ENCODE measurements at regions not wholly inside any gene's neighbourhood (a gene's known extent, or its start where the extent isn't known, plus 50 kb on each side); places are given as distances from the start of the nearest gene placed in this dataset.

DNA sequence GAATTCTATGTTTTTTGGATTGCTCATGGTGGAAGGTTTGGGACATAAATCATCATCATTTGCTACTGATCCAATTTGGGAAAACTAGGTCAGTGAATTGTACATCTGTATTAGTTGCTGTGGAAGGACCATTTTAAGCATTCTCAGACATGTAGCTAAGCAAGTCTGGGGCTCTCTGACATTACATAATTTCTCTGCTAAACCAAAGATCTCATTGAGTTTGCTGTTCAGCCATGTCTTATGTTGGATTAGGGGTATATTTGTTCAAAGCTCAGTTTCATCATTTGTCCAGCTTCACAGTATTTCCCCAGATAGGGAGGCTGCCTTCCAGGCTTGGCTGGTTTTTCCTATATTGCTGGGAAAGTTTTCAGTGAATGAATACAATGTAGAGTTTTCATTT lies 399.7 kb downstream of the MTX2 start:
- H3K9me3 ChIP-seq (ENCODE audit: low read depth, low read length), result no peaks in the 10 kb centered on the region
- no peak overlapping the region for H3K4me2 ChIP-seq (ENCODE audit: insufficient read depth, low read length)
- H3K36me3 ChIP-seq (ENCODE audit: insufficient read depth, low read length), result no peaks in the 10 kb centered on the region
- no peak overlapping the region for H2AFZ ChIP-seq (ENCODE audit: low read length)
- no peak overlapping the region for H3K27ac ChIP-seq (ENCODE audit: low read depth, low read length)
- no peak for TF ChIP-seq CTCF (IDR thresholded peaks at IDR 0.05; ENCODE audit: extremely low read depth, low read depth, low read length)
- no peaks in the 10 kb centered on the region for H3K4me1 ChIP-seq (ENCODE audit: insufficient read depth, low read length)
- H3K79me2 ChIP-seq (ENCODE audit: insufficient read depth, low read length), result no peaks in the 10 kb centered on the region
- no peaks in the 10 kb centered on the region for H4K20me1 ChIP-seq (ENCODE audit: insufficient read depth, low read length)
- no peak for DNase-seq (ENCODE audit: insufficient read length, low spot score, missing footprints)
- no peak overlapping the region for H3K4me3 ChIP-seq (ENCODE audit: insufficient read depth, low read length)
- no peaks in the 10 kb centered on the region for H3K27me3 ChIP-seq (ENCODE audit: insufficient read depth, low read length)

DNA sequence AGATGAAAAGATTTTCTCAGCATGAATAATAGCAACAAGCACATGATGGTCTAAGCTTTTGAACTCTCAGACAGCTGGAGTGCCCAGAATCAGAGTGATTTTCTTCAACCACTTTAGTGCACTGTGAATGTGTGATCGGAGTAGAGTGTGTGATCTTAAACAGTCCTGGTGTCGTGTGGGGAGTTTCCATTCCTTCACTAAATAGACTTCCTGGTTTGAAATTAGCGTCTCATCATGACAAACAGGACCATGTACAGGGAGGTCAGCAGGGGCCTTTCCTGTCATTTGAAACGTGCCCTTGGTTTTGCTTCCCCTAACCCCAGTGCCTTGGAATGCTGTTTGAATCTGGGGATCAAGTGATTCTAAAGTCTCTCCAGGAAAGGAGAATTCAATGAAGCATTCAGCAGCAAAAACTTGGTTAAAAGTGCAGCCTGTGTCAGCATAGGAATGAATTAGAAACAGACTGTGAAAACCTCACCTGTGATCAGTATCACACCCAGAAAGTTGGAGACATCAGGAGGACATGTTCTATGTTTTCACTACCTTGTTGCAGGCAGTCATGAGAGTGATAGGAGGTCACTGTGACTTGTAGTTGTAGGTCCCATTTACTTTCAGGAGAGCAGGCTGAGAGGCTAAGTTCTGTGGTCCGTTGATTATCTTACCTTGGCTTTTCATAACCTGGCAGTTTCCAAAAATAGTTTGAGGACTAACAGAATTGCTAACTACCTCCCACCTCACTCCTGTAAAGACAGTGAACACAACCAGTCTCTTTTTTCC lies 400.3 kb downstream of the MTX2 start:
- no peaks in the 10 kb centered on the region for H3K4me1 ChIP-seq (ENCODE audit: insufficient read depth, low read length)
- no peaks in the 10 kb centered on the region for H3K27me3 ChIP-seq (ENCODE audit: insufficient read depth, low read length)
- H3K4me3 ChIP-seq (ENCODE audit: insufficient read depth, low read length), result no peak overlapping the region
- DNase-seq (ENCODE audit: insufficient read length, low spot score, missing footprints), result no peak
- TF ChIP-seq CTCF (IDR thresholded peaks at IDR 0.05; ENCODE audit: extremely low read depth, low read depth, low read length), result no peak
- no peaks in the 10 kb centered on the region for H3K79me2 ChIP-seq (ENCODE audit: insufficient read depth, low read length)
- H3K36me3 ChIP-seq (ENCODE audit: insufficient read depth, low read length), result no peaks in the 10 kb centered on the region
- no peak overlapping the region for H3K4me2 ChIP-seq (ENCODE audit: insufficient read depth, low read length)
- no peaks in the 10 kb centered on the region for H4K20me1 ChIP-seq (ENCODE audit: insufficient read depth, low read length)
- no peak overlapping the region for H3K27ac ChIP-seq (ENCODE audit: low read depth, low read length)
- H2AFZ ChIP-seq (ENCODE audit: low read length), result no peak overlapping the region
- no peaks in the 10 kb centered on the region for H3K9me3 ChIP-seq (ENCODE audit: low read depth, low read length)

- Histone ChIP-seq H3K27me3 (ENCODE audit: insufficient read depth, low read length) (no peaks in the 10 kb centered on the region), H3K79me2 (ENCODE audit: insufficient read depth, low read length) (no peaks in the 10 kb centered on the region), H3K36me3 (ENCODE audit: insufficient read depth, low read length) (no peaks in the 10 kb centered on the region), H3K4me2 (ENCODE audit: insufficient read depth, low read length) (no peak overlapping the region), H3K4me3 (ENCODE audit: insufficient read depth, low read length) (no peak overlapping the region), H2AFZ (ENCODE audit: low read length) (no peak overlapping the region), H3K4me1 (ENCODE audit: insufficient read depth, low read length) (no peaks in the 10 kb centered on the region), H3K27ac (ENCODE audit: low read depth, low read length) (no peak overlapping the region), H4K20me1 (ENCODE audit: insufficient read depth, low read length) (no peaks in the 10 kb centered on the region), H3K9me3 (ENCODE audit: low read depth, low read length) (no peaks in the 10 kb centered on the region)
- no peak for DNase-seq (ENCODE audit: insufficient read length, low spot score, missing footprints)
- no peak for TF ChIP-seq CTCF (IDR thresholded peaks at IDR 0.05; ENCODE audit: extremely low read depth, low read depth, low read length)
These were observed 406.2 kb downstream of the MTX2 start for GRCh38 chr2:176675271-176675949.

GRCh38 chr2:176677746-176678265 lies 408.6 kb downstream of the MTX2 start:
- Histone ChIP-seq H3K4me3 (ENCODE audit: insufficient read depth, low read length) (no peak overlapping the region), H3K36me3 (ENCODE audit: insufficient read depth, low read length) (no peaks in the 10 kb centered on the region), H2AFZ (ENCODE audit: low read length) (no peak overlapping the region), H4K20me1 (ENCODE audit: insufficient read depth, low read length) (no peaks in the 10 kb centered on the region), H3K4me2 (ENCODE audit: insufficient read depth, low read length) (no peak overlapping the region), H3K79me2 (ENCODE audit: insufficient read depth, low read length) (no peaks in the 10 kb centered on the region), H3K27me3 (ENCODE audit: insufficient read depth, low read length) (no peaks in the 10 kb centered on the region), H3K27ac (ENCODE audit: low read depth, low read length) (no peak overlapping the region), H3K4me1 (ENCODE audit: insufficient read depth, low read length) (peaks cover 3% of the 10 kb centered on the region), H3K9me3 (ENCODE audit: low read depth, low read length) (no peaks in the 10 kb centered on the region)
- DNase-seq (ENCODE audit: insufficient read length, low spot score, missing footprints), result no peak
- TF ChIP-seq CTCF (IDR thresholded peaks at IDR 0.05; ENCODE audit: extremely low read depth, low read depth, low read length), result no peak
